Muscle of arm (tissue), 1 donor: ENCODE measurements at regions not wholly inside any gene's neighbourhood (a gene's known extent, or its start where the extent isn't known, plus 50 kb on each side); places are given as distances from the start of the nearest gene placed in this dataset.

ENCODE experiments used
- DNase-seq: peaks from one replicate; pipeline ENCODE4 v3.0.0-alpha.2; 2013

GRCh38 chr2:78290581-78291214, 734.8 kb upstream of the REG3G start:
- DNase-seq, result no peak

GRCh38 chr2:78293768-78294167, 731.7 kb upstream of the REG3G start:
- DNase-seq, result no peak

- no peak for DNase-seq
These were observed 724.2 kb upstream of the REG3G start for GRCh38 chr2:78301166-78301789.

GRCh38 chr2:78304678-78305077, 720.8 kb upstream of the REG3G start:
- DNase-seq, result no peak

- DNase-seq, result no peak
These were observed 716.0 kb upstream of the REG3G start for GRCh38 chr2:78309460-78309859.

- no peak for DNase-seq
These were observed 710.1 kb upstream of the REG3G start for GRCh38 chr2:78315368-78315767.

GRCh38 chr2:78318275-78318674, 707.2 kb upstream of the REG3G start:
- DNase-seq, result no peak

- DNase-seq, result no peak
These were observed 695.3 kb upstream of the REG3G start for GRCh38 chr2:78330193-78330592.

- DNase-seq, result no peak
These were observed 674.3 kb upstream of the REG3G start for GRCh38 chr2:78351208-78351607.

GRCh38 chr2:78353168-78353567, 672.3 kb upstream of the REG3G start:
- no peak for DNase-seq

- no peak for DNase-seq
These were observed 669.5 kb upstream of the REG3G start for GRCh38 chr2:78355967-78356366.

GRCh38 chr2:78383576-78383975, 641.9 kb upstream of the REG3G start:
- DNase-seq, result no peak

GRCh38 chr2:78397198-78397597, 628.3 kb upstream of the REG3G start:
- no peak for DNase-seq

GRCh38 chr2:78407960-78408794, 617.3 kb upstream of the REG3G start:
- no peak for DNase-seq

- DNase-seq, result no peak
These were observed 616.7 kb upstream of the REG3G start for GRCh38 chr2:78408795-78409118.

GRCh38 chr2:78411303-78411702, 614.2 kb upstream of the REG3G start:
- no peak for DNase-seq

GRCh38 chr2:78416625-78417300, 608.7 kb upstream of the REG3G start:
- DNase-seq, result no peak

GRCh38 chr2:78417355-78417754, 608.1 kb upstream of the REG3G start:
- DNase-seq, result no peak

- peak; percentile 22 for DNase-seq
These were observed 607.5 kb upstream of the REG3G start for GRCh38 chr2:78418021-78418420.

GRCh38 chr2:78420132-78420531, 605.4 kb upstream of the REG3G start:
- DNase-seq, result no peak

- no peak for DNase-seq
These were observed 601.9 kb upstream of the REG3G start for GRCh38 chr2:78423631-78424030.

GRCh38 chr2:78427170-78427569, 598.3 kb upstream of the REG3G start:
- no peak for DNase-seq

- no peak for DNase-seq
These were observed 594.3 kb upstream of the REG3G start for GRCh38 chr2:78431241-78431640.
